Loucy (cell line): ENCODE measurements at regions not wholly inside any gene's neighbourhood (a gene's known extent, or its start where the extent isn't known, plus 50 kb on each side); places are given as distances from the start of the nearest gene placed in this dataset.

Source experiments
- H2AFZ ChIP-seq: fragments of 200-600 bp; sonication (generic); 2 replicates; pipeline ENCODE4 v1.6.0; 2016; ENCODE audit warnings: antibody characterized with exemption, mild to moderate bottlenecking, low read length, moderate library complexity
- H3F3A ChIP-seq: fragments of 200-600 bp; 2 replicates; pipeline ENCODE4 v1.6.0; 2016; ENCODE audit warnings: antibody characterized with exemption, low read depth, mild to moderate bottlenecking
- H3K27me3 ChIP-seq: fragments of 200-600 bp; sonication (generic); 2 replicates; pipeline ENCODE4 v1.6.1; 2014; ENCODE audit warnings: low read length, mild to moderate bottlenecking; ENCODE audit not compliant: insufficient read depth, poor library complexity, severe bottlenecking
- H3K36me3 ChIP-seq: fragments of 200-600 bp; sonication (generic); 2 replicates; pipeline ENCODE4 v1.6.1; 2016; ENCODE audit warnings: low read length; ENCODE audit not compliant: insufficient read depth
- H3K4me1 ChIP-seq: fragments of 200-600 bp; sonication (generic); 2 replicates; pipeline ENCODE4 v1.5.1; 2014; ENCODE audit warnings: low read length, mild to moderate bottlenecking; ENCODE audit not compliant: insufficient read depth, poor library complexity, severe bottlenecking
- H3K4me2 ChIP-seq: fragments of 200-600 bp; sonication (generic); 2 replicates; pipeline ENCODE4 v1.6.0; 2014; ENCODE audit warnings: antibody characterized with exemption, low read length, low read depth, mild to moderate bottlenecking; ENCODE audit not compliant: poor library complexity, severe bottlenecking
- H3K4me3 ChIP-seq: fragments of 200-600 bp; sonication (generic); 2 replicates; pipeline ENCODE4 v1.5.1; 2014; ENCODE audit warnings: low read length, mild to moderate bottlenecking, mixed read lengths; ENCODE audit not compliant: poor library complexity, severe bottlenecking
- H3K79me2 ChIP-seq: fragments of 200-600 bp; sonication (generic); 2 replicates; pipeline ENCODE4 v1.6.1; 2014; ENCODE audit warnings: low read length; ENCODE audit not compliant: insufficient read depth
- H3K9ac ChIP-seq: fragments of 200-600 bp; sonication (generic); 2 replicates; pipeline ENCODE4 v1.6.0; 2014; ENCODE audit warnings: mild to moderate bottlenecking, low read depth, low read length, moderate library complexity; ENCODE audit not compliant: poor library complexity, severe bottlenecking
- H3K9me2 ChIP-seq: fragments of 200-600 bp; sonication (generic); replicated peaks from 2 replicates; pipeline ENCODE4 v1.6.1; 2016; ENCODE audit warnings: low read depth, low read length, mixed read lengths
- H3K9me3 ChIP-seq: fragments of 200-600 bp; sonication (generic); 2 replicates; pipeline ENCODE4 v1.6.1; 2014; ENCODE audit warnings: mild to moderate bottlenecking, antibody characterized with exemption, low read length, low read depth; ENCODE audit not compliant: insufficient read depth
- H4K20me1 ChIP-seq: fragments of 200-600 bp; sonication (generic); 2 replicates; pipeline ENCODE4 v1.6.0; 2014; ENCODE audit warnings: antibody characterized with exemption, low read length, mild to moderate bottlenecking; ENCODE audit not compliant: insufficient read depth, poor library complexity, severe bottlenecking
- EZH2phosphoT487 ChIP-seq: fragments of 200-600 bp; IDR thresholded peaks from 2 replicates; pipeline ENCODE4 v1.6.1; 2018; ENCODE audit warnings: antibody characterized with exemption, mild to moderate bottlenecking, moderate library complexity, borderline replicate concordance
- TF ChIP-seq, protein P1 (sequence below): fragments of 200-600 bp; sonication (generic); conservative IDR thresholded peaks from 2 replicates; pipeline ENCODE4 v1.5.1; 2014; ENCODE audit warnings: mild to moderate bottlenecking, antibody characterized with exemption, low read length

DNA sequence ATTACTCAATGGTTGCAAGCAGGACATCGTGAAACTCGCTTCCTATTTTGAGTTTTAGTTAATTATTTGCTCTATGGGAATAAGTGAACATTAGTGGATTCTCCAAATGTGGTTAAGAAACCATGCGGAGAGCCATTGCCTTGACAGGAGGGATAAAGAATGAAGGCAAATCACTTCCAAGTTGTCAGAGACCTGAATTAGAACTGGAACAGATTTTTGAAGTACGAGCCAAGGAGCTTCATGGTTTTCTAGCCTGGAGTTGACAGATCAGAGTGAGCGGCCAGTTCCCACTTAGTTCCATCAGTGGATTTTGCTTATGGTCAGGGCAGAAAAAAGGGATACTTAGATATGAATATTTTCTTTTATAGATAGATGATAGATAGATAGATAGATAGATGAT, 171.4 kb upstream of the CDH10 start:
- TF ChIP-seq EZH2phosphoT487, result no peak
- TF ChIP-seq, protein P1, sequence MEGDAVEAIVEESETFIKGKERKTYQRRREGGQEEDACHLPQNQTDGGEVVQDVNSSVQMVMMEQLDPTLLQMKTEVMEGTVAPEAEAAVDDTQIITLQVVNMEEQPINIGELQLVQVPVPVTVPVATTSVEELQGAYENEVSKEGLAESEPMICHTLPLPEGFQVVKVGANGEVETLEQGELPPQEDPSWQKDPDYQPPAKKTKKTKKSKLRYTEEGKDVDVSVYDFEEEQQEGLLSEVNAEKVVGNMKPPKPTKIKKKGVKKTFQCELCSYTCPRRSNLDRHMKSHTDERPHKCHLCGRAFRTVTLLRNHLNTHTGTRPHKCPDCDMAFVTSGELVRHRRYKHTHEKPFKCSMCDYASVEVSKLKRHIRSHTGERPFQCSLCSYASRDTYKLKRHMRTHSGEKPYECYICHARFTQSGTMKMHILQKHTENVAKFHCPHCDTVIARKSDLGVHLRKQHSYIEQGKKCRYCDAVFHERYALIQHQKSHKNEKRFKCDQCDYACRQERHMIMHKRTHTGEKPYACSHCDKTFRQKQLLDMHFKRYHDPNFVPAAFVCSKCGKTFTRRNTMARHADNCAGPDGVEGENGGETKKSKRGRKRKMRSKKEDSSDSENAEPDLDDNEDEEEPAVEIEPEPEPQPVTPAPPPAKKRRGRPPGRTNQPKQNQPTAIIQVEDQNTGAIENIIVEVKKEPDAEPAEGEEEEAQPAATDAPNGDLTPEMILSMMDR, result no peak
- Histone ChIP-seq H3K9me2 (no peaks in the 10 kb centered on the region), H3K4me1 (no peaks in the 10 kb centered on the region), H3K9ac (no peak overlapping the region), H3K4me3 (no peak overlapping the region), H3K36me3 (no peaks in the 10 kb centered on the region), H3K9me3 (no peaks in the 10 kb centered on the region), H2AFZ (no peak overlapping the region), H3K4me2 (no peak overlapping the region), H3F3A (no peaks in the 10 kb centered on the region), H3K79me2 (no peaks in the 10 kb centered on the region), H3K27me3 (no peaks in the 10 kb centered on the region), H4K20me1 (no peaks in the 10 kb centered on the region)

DNA sequence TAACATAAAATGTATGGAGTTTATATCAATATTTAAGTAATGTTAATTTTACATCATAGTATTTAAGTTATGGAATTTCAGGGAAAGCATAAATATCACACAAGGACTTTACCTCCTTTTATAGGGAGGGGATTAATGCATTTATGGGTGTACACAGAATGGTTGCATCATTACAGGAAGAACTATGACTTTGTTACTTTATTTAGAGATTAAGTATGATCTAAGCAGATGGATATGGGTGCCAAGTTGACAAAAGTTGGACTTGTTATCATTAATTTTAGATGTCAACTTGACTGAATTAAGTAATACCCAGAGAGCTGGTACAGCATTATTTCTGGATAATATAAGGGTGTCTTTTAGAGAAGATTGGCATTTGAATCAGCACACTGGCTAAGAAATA, 160.5 kb upstream of the CDH10 start:
- no peaks in the 10 kb centered on the region for H3K9me2 ChIP-seq
- no peaks in the 10 kb centered on the region for H4K20me1 ChIP-seq
- no peaks in the 10 kb centered on the region for H3K79me2 ChIP-seq
- no peaks in the 10 kb centered on the region for H3K4me1 ChIP-seq
- H3K27me3 ChIP-seq, result no peaks in the 10 kb centered on the region
- TF ChIP-seq EZH2phosphoT487, result no peak
- TF ChIP-seq, protein P1, result no peak
- H2AFZ ChIP-seq, result no peak overlapping the region
- no peaks in the 10 kb centered on the region for H3K36me3 ChIP-seq
- H3K9me3 ChIP-seq, result no peaks in the 10 kb centered on the region
- no peak overlapping the region for H3K4me3 ChIP-seq
- no peak overlapping the region for H3K4me2 ChIP-seq
- H3K9ac ChIP-seq, result no peak overlapping the region
- no peaks in the 10 kb centered on the region for H3F3A ChIP-seq

DNA sequence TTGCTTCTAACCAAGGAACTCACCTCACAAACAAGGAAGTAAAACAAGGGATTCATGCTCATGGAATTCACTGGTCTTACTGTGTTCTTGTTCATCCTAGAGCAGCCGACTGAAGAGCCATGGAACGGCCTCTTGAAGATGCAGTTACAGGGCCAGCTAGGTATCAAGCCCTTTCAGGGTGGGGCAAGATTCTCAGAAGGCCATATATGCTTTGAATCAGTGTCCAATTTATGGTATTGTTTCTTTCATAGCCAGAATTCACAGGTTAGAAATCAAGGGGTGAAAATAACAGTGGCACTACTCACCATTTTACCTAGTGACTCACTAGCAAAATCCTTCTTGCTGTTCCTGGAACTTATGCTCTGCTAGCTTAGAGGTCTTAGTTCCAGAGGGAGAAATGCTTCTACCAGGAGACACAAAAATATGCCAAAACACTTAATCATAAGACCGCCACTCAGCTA, 159.5 kb upstream of the CDH10 start:
- no peaks in the 10 kb centered on the region for H3F3A ChIP-seq
- no peaks in the 10 kb centered on the region for H3K27me3 ChIP-seq
- no peak overlapping the region for H2AFZ ChIP-seq
- no peak overlapping the region for H3K4me2 ChIP-seq
- no peak for TF ChIP-seq EZH2phosphoT487
- TF ChIP-seq, protein P1, result no peak
- no peaks in the 10 kb centered on the region for H3K36me3 ChIP-seq
- H3K79me2 ChIP-seq, result no peaks in the 10 kb centered on the region
- no peak overlapping the region for H3K4me3 ChIP-seq
- H3K4me1 ChIP-seq, result no peaks in the 10 kb centered on the region
- H3K9me2 ChIP-seq, result no peaks in the 10 kb centered on the region
- no peaks in the 10 kb centered on the region for H4K20me1 ChIP-seq
- no peak overlapping the region for H3K9ac ChIP-seq
- no peaks in the 10 kb centered on the region for H3K9me3 ChIP-seq
